Heart left ventricle (tissue), 16 donors: ENCODE measurements at regions not wholly inside any gene's neighbourhood (a gene's known extent, or its start where the extent isn't known, plus 50 kb on each side); places are given as distances from the start of the nearest gene placed in this dataset.

Source experiments
- ATAC-seq, 4 donors: fragments of 200-7000 bp; cut with Tn5 transposase; one replicate each; pipeline ENCODE4 v1.9.1; 2020 to 2022; ENCODE audit warnings: moderate library complexity in 4 of 4, mild to moderate bottlenecking in 3 of 4, moderate number of reproducible peaks in 1 of 4
- DNase-seq, 5 donors: peaks; one replicate each; pipeline ENCODE4 v3.0.0-alpha.2; 2020
- H3K27ac ChIP-seq, 12 donors: fragments of 200-600 bp; sonication (generic) in 4 of 12; one replicate each; pipeline versions ENCODE4 v1.5.0 to v1.8.0; 2016 to 2022; ENCODE audit warnings: mild to moderate bottlenecking in 2 of 12
- H3K27me3 ChIP-seq, 9 donors: fragments of 200-600 bp; sonication (generic) in 2 of 9; one replicate each; pipeline versions ENCODE4 v1.5.1 to v1.8.0; 2016 to 2022; ENCODE audit warnings: mild to moderate bottlenecking in 3 of 9
- H3K36me3 ChIP-seq, 9 donors: fragments of 200-600 bp; sonication (generic) in 2 of 9; one replicate each; pipeline versions ENCODE4 v1.5.0 to v1.8.0; 2018 to 2022; ENCODE audit warnings: mild to moderate bottlenecking in 2 of 9
- H3K4me1 ChIP-seq, 12 donors: fragments of 200-600 bp; sonication (generic) in 4 of 12; one replicate each; pipeline versions ENCODE4 v1.5.0 to v1.8.0; 2016 to 2022; ENCODE audit warnings: mild to moderate bottlenecking in 3 of 12
- H3K4me3 ChIP-seq, 12 donors: fragments of 200-600 bp; sonication (generic) in 4 of 12; one replicate each; pipeline versions ENCODE4 v1.5.0 to v1.8.0; 2017 to 2022; ENCODE audit warnings: mild to moderate bottlenecking in 9 of 12, moderate library complexity in 4 of 12
- H3K9me3 ChIP-seq, 12 donors: fragments of 200-600 bp; sonication (generic) in 4 of 12; one replicate each; pipeline versions ENCODE4 v1.5.0 to v1.8.0; 2016 to 2022; ENCODE audit warnings: mild to moderate bottlenecking in 1 of 12
- POLR2A ChIP-seq, 2 donors: fragments of 450-650 bp; IDR thresholded peaks; one replicate each; pipeline ENCODE4 v1.6.1; 2017; ENCODE audit warnings: antibody characterized with exemption in 2 of 2, mild to moderate bottlenecking in 2 of 2, moderate library complexity in 2 of 2
- WGBS, 4 donors: extraction: QIAGEN DNeasy Blood & Tissue Kit in 2 of 4; methylation state at CpG; one replicate each; pipeline versions ENCODE4 v1.1.5 to v1.1.7; 2013 to 2018; 5-methylcytosine and 5-hydroxymethylcytosine counted together
- intact Hi-C, 10 donors: fragments of 100-400 bp; cut with DNase I; formaldehyde crosslinking; loops; one replicate each; pipeline versions ENCODE4 v1.11.1 to v1.14.2; 2022
- TF ChIP-seq, protein P1 (sequence below), 12 donors: fragments of 200-600 bp; sonication (generic) in 4 of 12; IDR thresholded peaks; one replicate each; pipeline versions ENCODE4 v1.5.0 to v1.8.0; 2018 to 2022; ENCODE audit warnings: antibody characterized with exemption in 12 of 12, mild to moderate bottlenecking in 5 of 12
- donor health status: ischemic (EF 13 %, LVEDD 7.1; RV severe dilation, severe dysfunction).
- donor health status: healthy with polysubstance abuse.
- donor health status: DM: no; HTN: yes; CAD: no.
- donor health status: DM: no; HTN: no; CAD: no.
- donor health status: ischemic (EF 25% LVEDD 6.9; RV normal size, moderate dysfunction).
- donor health status: ischemic (EF 25% LVEDD 5.7; RV mildly dilated, moderate dysfunction).
- donor health status: healthy.
- donor health status: DM: yes; HTN: yes; CAD: no.
- donor health status: ischemic (EF 35%, LVEDD 5.7; RV mildly dilated, moderate dysfunction).
- donor health status: nonischemic (EF 11% LVEDD 7.7; RV severe dilation, severe dysfunction).
- donor health status: DM: yes; HTN: yes; CAD: no.
- donor health status: PGD.
- donor health status: ischemic (EF 29% LVEDD 5.4; RV normal size, mild dysfunction).
- donor health status: nonischemic (EF 23%, LVEDD 6.1; RV moderate dilation, normal function).

DNA sequence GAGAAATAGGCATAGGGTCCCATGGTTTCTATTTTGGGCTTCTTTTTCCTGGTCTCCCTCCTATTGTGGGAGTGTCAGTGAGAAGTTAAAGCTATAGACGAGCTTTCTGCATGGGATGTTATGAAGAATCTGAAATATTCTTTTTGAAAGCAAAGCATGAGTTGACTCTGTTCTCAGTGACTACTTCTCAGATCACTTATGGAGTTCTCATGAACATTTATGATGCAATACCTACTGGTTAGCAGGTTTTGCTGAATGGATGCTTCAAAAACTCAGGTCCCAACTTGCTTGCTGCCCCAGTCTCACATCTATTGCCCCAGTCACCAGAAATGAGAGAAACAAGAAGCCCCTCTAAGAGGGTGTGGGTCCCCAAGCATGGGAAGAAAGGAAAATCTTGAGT lies 365.0 kb downstream of the HRH4 start:
- WGBS, 4 donors: 72 to 92% (median 81%) methylated on average over 1 of the region's 1 CpG

DNA sequence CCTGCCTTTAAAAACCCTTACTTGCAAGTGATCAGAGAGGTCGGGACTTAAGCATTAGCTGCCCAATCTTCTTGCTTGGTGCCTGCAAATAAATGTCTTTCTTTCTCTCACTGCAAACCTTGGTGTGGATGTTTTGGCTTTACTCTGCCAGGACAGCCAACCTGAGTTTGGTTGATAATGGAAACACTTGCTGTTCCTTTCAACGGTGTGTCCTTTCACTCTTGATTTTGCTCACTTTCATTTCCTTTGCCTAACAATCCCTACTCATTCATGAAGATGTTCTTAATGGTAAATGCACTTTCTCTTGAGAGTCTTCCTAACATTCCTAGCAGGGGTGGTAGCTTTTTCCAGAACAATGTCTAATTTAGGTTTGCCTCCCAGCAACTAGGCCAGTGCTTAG lies 366.2 kb downstream of the HRH4 start:
- ATAC-seq (no peak), DNase-seq (no peak)
- TF ChIP-seq, protein P1, sequence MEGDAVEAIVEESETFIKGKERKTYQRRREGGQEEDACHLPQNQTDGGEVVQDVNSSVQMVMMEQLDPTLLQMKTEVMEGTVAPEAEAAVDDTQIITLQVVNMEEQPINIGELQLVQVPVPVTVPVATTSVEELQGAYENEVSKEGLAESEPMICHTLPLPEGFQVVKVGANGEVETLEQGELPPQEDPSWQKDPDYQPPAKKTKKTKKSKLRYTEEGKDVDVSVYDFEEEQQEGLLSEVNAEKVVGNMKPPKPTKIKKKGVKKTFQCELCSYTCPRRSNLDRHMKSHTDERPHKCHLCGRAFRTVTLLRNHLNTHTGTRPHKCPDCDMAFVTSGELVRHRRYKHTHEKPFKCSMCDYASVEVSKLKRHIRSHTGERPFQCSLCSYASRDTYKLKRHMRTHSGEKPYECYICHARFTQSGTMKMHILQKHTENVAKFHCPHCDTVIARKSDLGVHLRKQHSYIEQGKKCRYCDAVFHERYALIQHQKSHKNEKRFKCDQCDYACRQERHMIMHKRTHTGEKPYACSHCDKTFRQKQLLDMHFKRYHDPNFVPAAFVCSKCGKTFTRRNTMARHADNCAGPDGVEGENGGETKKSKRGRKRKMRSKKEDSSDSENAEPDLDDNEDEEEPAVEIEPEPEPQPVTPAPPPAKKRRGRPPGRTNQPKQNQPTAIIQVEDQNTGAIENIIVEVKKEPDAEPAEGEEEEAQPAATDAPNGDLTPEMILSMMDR (IDR thresholded peaks at IDR 0.05): no peak
- no peak for TF ChIP-seq POLR2A (IDR thresholded peaks at IDR 0.05)
- Histone ChIP-seq H3K27me3 (peaks cover 0 to 3% (median 0%) of the 10 kb centered on the region in 9 donors), H3K4me1 (no peaks in the 10 kb centered on the region), H3K9me3 (no peaks in the 10 kb centered on the region), H3K36me3 (no peaks in the 10 kb centered on the region), H3K4me3 (no peak overlapping the region), H3K27ac (no peak overlapping the region)
- intact Hi-C loops: loop anchor here in 1 of 10 donors (10.0 kb wide), 1 partner anchor 72 kb away; no protein-coding TSS in a partner anchor
- WGBS, 4 donors: 60 to 75% (median 69%) methylated on average over 2 of the region's 2 CpGs

More for the DNA sequence above, 365.0 kb downstream of the HRH4 start:
- H3K27me3 ChIP-seq: no peaks in the 10 kb centered on the region
- no peak for DNase-seq
- H3K4me1 ChIP-seq: no peaks in the 10 kb centered on the region
- H3K4me3 ChIP-seq: no peak overlapping the region
- no peaks in the 10 kb centered on the region for H3K9me3 ChIP-seq
- ATAC-seq: no peak
- H3K27ac ChIP-seq: no peak overlapping the region
- TF ChIP-seq POLR2A (IDR thresholded peaks at IDR 0.05): no peak
- TF ChIP-seq, protein P1 (IDR thresholded peaks at IDR 0.05): no peak
- intact Hi-C loops: loop anchor here in 1 of 10 donors (10.0 kb wide), 1 partner anchor 71 kb away; no protein-coding TSS in a partner anchor
- no peaks in the 10 kb centered on the region for H3K36me3 ChIP-seq

DNA sequence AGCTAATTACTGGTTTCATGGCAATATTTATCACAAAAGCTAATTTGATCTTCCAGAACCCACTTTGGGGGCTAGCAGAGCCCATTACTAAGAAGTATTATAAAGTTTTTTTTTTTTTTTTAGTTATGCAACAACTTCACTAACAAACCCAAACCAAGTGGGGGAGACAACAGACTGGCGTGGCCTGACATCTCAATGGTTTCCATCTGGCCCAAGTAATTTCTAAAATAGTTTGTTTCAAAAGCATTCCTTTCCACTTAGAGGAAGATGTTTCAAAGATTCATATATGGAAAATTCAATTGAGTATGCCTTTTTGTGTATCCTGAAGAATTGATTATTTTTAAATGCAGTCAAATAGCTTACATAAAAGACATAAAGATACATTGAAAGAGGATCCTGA lies 367.1 kb downstream of the HRH4 start:
- no peaks in the 10 kb centered on the region for H3K4me1 ChIP-seq
- intact Hi-C loops: loop anchor here in 1 of 10 donors (10.0 kb wide), 1 partner anchor 73 kb away; no protein-coding TSS in a partner anchor
- no peak for TF ChIP-seq POLR2A (IDR thresholded peaks at IDR 0.05)
- TF ChIP-seq, protein P1 (IDR thresholded peaks at IDR 0.05): no peak
- 80 to 90% (median 86%) methylated on average over 1 of the region's 1 CpG for WGBS, 4 donors
- no peak for DNase-seq
- no peaks in the 10 kb centered on the region for H3K9me3 ChIP-seq
- H3K4me3 ChIP-seq: no peak overlapping the region
- no peak for ATAC-seq
- peaks cover 0 to 5% (median 0%) of the 10 kb centered on the region in 9 donors for H3K27me3 ChIP-seq
- H3K36me3 ChIP-seq: no peaks in the 10 kb centered on the region
- no peak overlapping the region for H3K27ac ChIP-seq

DNA sequence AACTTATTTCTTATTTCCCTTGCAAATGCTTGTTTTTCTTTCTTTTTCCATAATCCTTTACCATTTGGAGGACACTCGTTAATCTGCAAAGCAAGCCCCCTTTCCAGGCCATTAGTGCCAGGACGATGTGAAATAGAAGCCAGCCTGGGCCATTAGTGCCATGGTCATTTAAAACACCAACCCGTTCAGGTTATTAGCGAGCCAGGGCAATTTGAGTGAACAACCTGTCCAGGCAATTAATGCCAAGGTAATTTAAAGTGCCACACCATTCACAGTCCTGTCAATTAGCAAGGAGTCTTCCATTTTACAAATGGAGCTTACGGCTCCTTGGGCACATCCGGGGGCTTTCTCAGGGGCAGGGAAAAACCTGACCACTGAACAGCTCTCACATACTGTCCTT lies 370.6 kb downstream of the HRH4 start:
- ATAC-seq: no peak
- 91 to 95% (median 92%) methylated on average over 6 of the region's 6 CpGs for WGBS, 4 donors

More for the DNA sequence above, 370.6 kb downstream of the HRH4 start:
- TF ChIP-seq, protein P1 (IDR thresholded peaks at IDR 0.05): no peak
- no peak for TF ChIP-seq POLR2A (IDR thresholded peaks at IDR 0.05)
- peaks cover 0 to 14% (median 0%) of the 10 kb centered on the region in 9 donors for H3K27me3 ChIP-seq
- H3K36me3 ChIP-seq: no peaks in the 10 kb centered on the region
- DNase-seq: no peak
- intact Hi-C loops: no loop called here
- no peaks in the 10 kb centered on the region for H3K9me3 ChIP-seq
- H3K4me3 ChIP-seq: no peak overlapping the region
- no peaks in the 10 kb centered on the region for H3K4me1 ChIP-seq
- no peak overlapping the region for H3K27ac ChIP-seq
